ENCODE measurements at regions not wholly inside any gene's neighbourhood (a gene's known extent, or its start where the extent isn't known, plus 50 kb on each side); places are given as distances from the start of the nearest gene placed in this dataset.

GRCh38 chr1:229065613-229066012, 205.3 kb upstream of the RAB4A start:
- POLR2A ChIA-PET, result no interaction called here
- no peak for DNase-seq (ENCODE audit: extremely low spot score)
- no peak for TF ChIP-seq SP1 (IDR thresholded peaks at IDR 0.05)
- TF ChIP-seq FOXK2 (IDR thresholded peaks at IDR 0.05), result no peak
- TF ChIP-seq PKNOX1 (IDR thresholded peaks at IDR 0.05), result no peak
- TF ChIP-seq ELF4 (IDR thresholded peaks at IDR 0.05), result no peak
- TF ChIP-seq HDGF (IDR thresholded peaks at IDR 0.05; ENCODE audit: borderline replicate concordance), result no peak
- CTCF ChIA-PET, result no interaction called here

GRCh38 chr1:229066591-229066990, 204.3 kb upstream of the RAB4A start:
- DNase-seq (ENCODE audit: extremely low spot score), result no peak
- CTCF ChIA-PET, result no interaction called here
- POLR2A ChIA-PET, result no interaction called here
- TF ChIP-seq ELF4 (IDR thresholded peaks at IDR 0.05), result no peak
- no peak for TF ChIP-seq HDGF (IDR thresholded peaks at IDR 0.05; ENCODE audit: borderline replicate concordance)
- no peak for TF ChIP-seq FOXK2 (IDR thresholded peaks at IDR 0.05)
- no peak for TF ChIP-seq ZNF384 (IDR thresholded peaks at IDR 0.05)
- no peak for TF ChIP-seq SP1 (IDR thresholded peaks at IDR 0.05)
- TF ChIP-seq CTBP1 (IDR thresholded peaks at IDR 0.05; ENCODE audit: borderline replicate concordance), result no peak
- no peak for TF ChIP-seq NFRKB (IDR thresholded peaks at IDR 0.05)
- no peak for TF ChIP-seq SUZ12 (IDR thresholded peaks at IDR 0.05)
- TF ChIP-seq TARDBP (IDR thresholded peaks at IDR 0.05), result no peak
- no peak for TF ChIP-seq ARNT (IDR thresholded peaks at IDR 0.05)
- TF ChIP-seq LEF1 (IDR thresholded peaks at IDR 0.05; ENCODE audit: borderline replicate concordance), result no peak
- no peak for TF ChIP-seq PKNOX1 (IDR thresholded peaks at IDR 0.05)
- no peak for TF ChIP-seq FOXA1 (IDR thresholded peaks at IDR 0.05)
- no peak for TF ChIP-seq BHLHE40 (IDR thresholded peaks at IDR 0.05; ENCODE audit: borderline replicate concordance)
- TF ChIP-seq L3MBTL2 (conservative IDR thresholded peaks at IDR 0.05), result no peak
- no peak for TF ChIP-seq FOXM1 (IDR thresholded peaks at IDR 0.05; ENCODE audit: borderline replicate concordance)

GRCh38 chr1:229067546-229067945, 203.4 kb upstream of the RAB4A start:
- CTCF ChIA-PET, result no interaction called here
- no peak for TF ChIP-seq FOXA1 (IDR thresholded peaks at IDR 0.05)
- no peak for TF ChIP-seq SP1 (IDR thresholded peaks at IDR 0.05)
- TF ChIP-seq BHLHE40 (IDR thresholded peaks at IDR 0.05; ENCODE audit: borderline replicate concordance), result no peak
- no peak for TF ChIP-seq PKNOX1 (IDR thresholded peaks at IDR 0.05)
- POLR2A ChIA-PET, result no interaction called here
- no peak for DNase-seq (ENCODE audit: extremely low spot score)

GRCh38 chr1:229068270-229068987, 202.5 kb upstream of the RAB4A start:
- CTCF ChIA-PET, result no interaction called here
- POLR2A ChIA-PET, result no interaction called here
- DNase-seq (ENCODE audit: extremely low spot score), result no peak
- TF ChIP-seq FOXA1 (IDR thresholded peaks at IDR 0.05), result no peak
- TF ChIP-seq FOXM1 (IDR thresholded peaks at IDR 0.05; ENCODE audit: borderline replicate concordance), result no peak
- no peak for TF ChIP-seq HDGF (IDR thresholded peaks at IDR 0.05; ENCODE audit: borderline replicate concordance)
- TF ChIP-seq SP1 (IDR thresholded peaks at IDR 0.05), result no peak

- DNase-seq (ENCODE audit: extremely low spot score), result no peak
- CTCF ChIA-PET, result no interaction called here
- TF ChIP-seq SP1 (IDR thresholded peaks at IDR 0.05) (no peak), BHLHE40 (IDR thresholded peaks at IDR 0.05; ENCODE audit: borderline replicate concordance) (no peak), L3MBTL2 (conservative IDR thresholded peaks at IDR 0.05) (0 out of 2 replicates have a peak, but pooled peaks have one; percentile 14), NFRKB (IDR thresholded peaks at IDR 0.05) (no peak), FOXA1 (IDR thresholded peaks at IDR 0.05) (no peak), PKNOX1 (IDR thresholded peaks at IDR 0.05) (no peak), ZNF384 (IDR thresholded peaks at IDR 0.05) (no peak), LEF1 (IDR thresholded peaks at IDR 0.05; ENCODE audit: borderline replicate concordance) (no peak), ARNT (IDR thresholded peaks at IDR 0.05) (no peak), ELF4 (IDR thresholded peaks at IDR 0.05) (no peak), SUZ12 (IDR thresholded peaks at IDR 0.05) (peak; percentile 53; the same call in 1 of the 2 replicates), TARDBP (IDR thresholded peaks at IDR 0.05) (no peak), CTBP1 (IDR thresholded peaks at IDR 0.05; ENCODE audit: borderline replicate concordance) (no peak), FOXM1 (IDR thresholded peaks at IDR 0.05; ENCODE audit: borderline replicate concordance) (no peak), FOXK2 (IDR thresholded peaks at IDR 0.05) (no peak; the same call in 1 of the 2 replicates)
- POLR2A ChIA-PET, result no interaction called here
Measured at GRCh38 chr1:229069176-229069575, 201.7 kb upstream of the RAB4A start.

- POLR2A ChIA-PET, result no interaction called here
- CTCF ChIA-PET, result interaction anchor here (1.0 kb wide), 1 partner anchor 23 kb away, joined by 3 read pairs; no protein-coding TSS in a partner anchor
- no peak for DNase-seq (ENCODE audit: extremely low spot score)
- TF ChIP-seq TARDBP (IDR thresholded peaks at IDR 0.05) (no peak), HDGF (IDR thresholded peaks at IDR 0.05; ENCODE audit: borderline replicate concordance) (no peak), ARNT (IDR thresholded peaks at IDR 0.05) (no peak), FOXK2 (IDR thresholded peaks at IDR 0.05) (no peak), SUZ12 (IDR thresholded peaks at IDR 0.05) (no peak), LEF1 (IDR thresholded peaks at IDR 0.05; ENCODE audit: borderline replicate concordance) (no peak), NFRKB (IDR thresholded peaks at IDR 0.05) (no peak), CTBP1 (IDR thresholded peaks at IDR 0.05; ENCODE audit: borderline replicate concordance) (no peak)
Measured at GRCh38 chr1:229070168-229070567, 200.7 kb upstream of the RAB4A start.
